22Rv1 (cell line): ENCODE measurements at regions not wholly inside any gene's neighbourhood (a gene's known extent, or its start where the extent isn't known, plus 50 kb on each side); places are given as distances from the start of the nearest gene placed in this dataset.

Experiments
- ZFX ChIP-seq: fragments of 450-650 bp; IDR thresholded peaks from 2 replicates; pipeline ENCODE4 v1.6.1; 2017; ENCODE audit warnings: antibody characterized with exemption, borderline replicate concordance
- TF ChIP-seq, protein P1 (sequence below): fragments of 450-650 bp; IDR thresholded peaks from 2 replicates; pipeline ENCODE4 v1.5.1; 2017; ENCODE audit warnings: mild to moderate bottlenecking

DNA sequence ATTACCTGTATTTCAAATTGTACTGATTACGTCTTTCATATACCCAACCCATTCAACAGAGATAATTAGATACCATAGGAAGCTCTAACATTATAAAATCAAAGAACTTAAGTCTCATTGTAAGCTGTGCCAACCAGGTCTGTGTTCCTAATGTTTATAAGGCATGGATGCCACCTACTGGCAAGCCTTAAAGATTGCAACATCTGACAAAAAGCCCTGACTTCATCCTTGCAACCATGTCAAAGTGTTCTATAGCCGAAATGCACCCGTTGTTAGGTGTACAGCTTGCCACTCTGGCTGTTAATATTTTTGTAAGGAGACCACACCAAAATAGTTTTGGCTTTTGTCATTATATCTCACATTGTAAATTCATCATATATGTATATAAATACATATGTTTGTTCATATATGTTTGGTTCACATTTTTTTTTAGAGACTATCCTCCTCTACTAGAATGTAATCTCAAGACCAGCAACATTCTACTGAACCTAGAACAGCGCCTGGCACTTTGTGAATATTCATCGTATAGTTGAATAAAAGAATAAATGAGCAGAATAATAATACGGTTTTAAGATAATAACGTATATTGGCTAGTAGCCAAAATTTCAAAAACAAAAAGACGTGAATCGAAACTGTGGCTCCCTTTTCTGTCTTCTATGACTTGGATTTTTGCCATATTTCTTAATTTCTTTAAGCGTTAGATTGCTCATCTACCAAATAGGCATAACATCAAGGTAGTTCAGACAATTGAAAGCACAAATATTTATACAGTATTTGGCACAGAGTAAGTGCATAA is 258.1 kb downstream of the TBL1XR1 start:
- TF ChIP-seq, protein P1, sequence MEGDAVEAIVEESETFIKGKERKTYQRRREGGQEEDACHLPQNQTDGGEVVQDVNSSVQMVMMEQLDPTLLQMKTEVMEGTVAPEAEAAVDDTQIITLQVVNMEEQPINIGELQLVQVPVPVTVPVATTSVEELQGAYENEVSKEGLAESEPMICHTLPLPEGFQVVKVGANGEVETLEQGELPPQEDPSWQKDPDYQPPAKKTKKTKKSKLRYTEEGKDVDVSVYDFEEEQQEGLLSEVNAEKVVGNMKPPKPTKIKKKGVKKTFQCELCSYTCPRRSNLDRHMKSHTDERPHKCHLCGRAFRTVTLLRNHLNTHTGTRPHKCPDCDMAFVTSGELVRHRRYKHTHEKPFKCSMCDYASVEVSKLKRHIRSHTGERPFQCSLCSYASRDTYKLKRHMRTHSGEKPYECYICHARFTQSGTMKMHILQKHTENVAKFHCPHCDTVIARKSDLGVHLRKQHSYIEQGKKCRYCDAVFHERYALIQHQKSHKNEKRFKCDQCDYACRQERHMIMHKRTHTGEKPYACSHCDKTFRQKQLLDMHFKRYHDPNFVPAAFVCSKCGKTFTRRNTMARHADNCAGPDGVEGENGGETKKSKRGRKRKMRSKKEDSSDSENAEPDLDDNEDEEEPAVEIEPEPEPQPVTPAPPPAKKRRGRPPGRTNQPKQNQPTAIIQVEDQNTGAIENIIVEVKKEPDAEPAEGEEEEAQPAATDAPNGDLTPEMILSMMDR, result peak; percentile 86
- no peak for TF ChIP-seq ZFX
